ENCODE measurements at regions not wholly inside any gene's neighbourhood (a gene's known extent, or its start where the extent isn't known, plus 50 kb on each side); places are given as distances from the start of the nearest gene placed in this dataset.
"Not testable (repeated sequence)": the region's sequence is repeated elsewhere in the genome, so short reads cannot be mapped to it uniquely, and the experiment has no call there.

GRCh38 chr3:102353805-102354204 is 81.0 kb upstream of the ZPLD1 start:
- Histone ChIP-seq H3K36me3 (ENCODE audit: control insufficient read depth in 2 of 2, insufficient read depth in 1 of 2, low read length in 2 of 2) (no peaks in the 10 kb centered on the region), H3K4me3 (ENCODE audit: low read depth, low read length) (no peak overlapping the region), H3K27ac (ENCODE audit: extremely low read depth, low read depth, low read length) (no peak overlapping the region), H3K4me1 (ENCODE audit: control insufficient read depth, insufficient read depth, low read length) (no peaks in the 10 kb centered on the region), H3K9me3 (ENCODE audit: control insufficient read depth, insufficient read depth, low read depth, low read length) (no peaks in the 10 kb centered on the region)
- POLR2A ChIA-PET: no interaction called here
- TF ChIP-seq ZNF426 (tag by site-specific recombination; IDR thresholded peaks at IDR 0.05) (no peak), ZNF692 (tag by site-specific recombination; IDR thresholded peaks at IDR 0.05) (no peak)
- CTCF ChIA-PET: interaction anchor here (0.7 kb wide), 1 partner anchor 182 kb away, joined by 4 read pairs; no protein-coding TSS in a partner anchor

- ChIA-PET CTCF (no interaction called here), POLR2A (no interaction called here)
- TF ChIP-seq SETDB1 (IDR thresholded peaks at IDR 0.05; ENCODE audit: insufficient read length, low read length) (peak; percentile 27), SCRT2 (tag by site-specific recombination; IDR thresholded peaks at IDR 0.05) (0 out of 2 replicates have a peak, but pooled peaks have one; percentile 11), TCF7L2 (IDR thresholded peaks at IDR 0.05; ENCODE audit: borderline replicate concordance, low read depth, low read length) (no peak)
- Histone ChIP-seq H3K27ac (ENCODE audit: extremely low read depth, low read depth, low read length) (no peak overlapping the region), H3K9me3 (ENCODE audit: control insufficient read depth, insufficient read depth, low read depth, low read length) (no peaks in the 10 kb centered on the region), H3K36me3 (ENCODE audit: control insufficient read depth in 2 of 2, insufficient read depth in 1 of 2, low read length in 2 of 2) (no peaks in the 10 kb centered on the region), H3K4me1 (ENCODE audit: control insufficient read depth, insufficient read depth, low read length) (no peaks in the 10 kb centered on the region), H3K4me3 (ENCODE audit: low read depth, low read length) (no peak overlapping the region)
These were observed 79.8 kb upstream of the ZPLD1 start for GRCh38 chr3:102354818-102355515.

- Histone ChIP-seq H3K4me1 (ENCODE audit: control insufficient read depth, insufficient read depth, low read length) (no peaks in the 10 kb centered on the region), H3K27ac (ENCODE audit: extremely low read depth, low read depth, low read length) (no peak overlapping the region), H3K4me3 (ENCODE audit: low read depth, low read length) (no peak overlapping the region), H3K9me3 (ENCODE audit: control insufficient read depth, insufficient read depth, low read depth, low read length) (no peaks in the 10 kb centered on the region), H3K36me3 (ENCODE audit: control insufficient read depth in 2 of 2, insufficient read depth in 1 of 2, low read length in 2 of 2) (no peaks in the 10 kb centered on the region)
- TF ChIP-seq ZNF335 (tag by site-specific recombination; conservative IDR thresholded peaks at IDR 0.05): no peak
- TF ChIP-seq KLF1 (tag by site-specific recombination; IDR thresholded peaks at IDR 0.05): no peak
- no peak for TF ChIP-seq SETDB1 (IDR thresholded peaks at IDR 0.05; ENCODE audit: insufficient read length, low read length)
- TF ChIP-seq OVOL3 (tag by site-specific recombination; IDR thresholded peaks at IDR 0.05): no peak
- ChIA-PET CTCF (no interaction called here), POLR2A (no interaction called here)
These were observed 78.3 kb upstream of the ZPLD1 start for GRCh38 chr3:102356506-102356905.

GRCh38 chr3:102357313-102357712 is 77.5 kb upstream of the ZPLD1 start:
- CTCF ChIA-PET; H3K36me3 ChIP-seq (ENCODE audit: control insufficient read depth in 2 of 2, insufficient read depth in 1 of 2, low read length in 2 of 2); POLR2A ChIA-PET; H3K4me3 ChIP-seq (ENCODE audit: low read depth, low read length); H3K27ac ChIP-seq (ENCODE audit: extremely low read depth, low read depth, low read length); H3K9me3 ChIP-seq (ENCODE audit: control insufficient read depth, insufficient read depth, low read depth, low read length); H3K4me1 ChIP-seq (ENCODE audit: control insufficient read depth, insufficient read depth, low read length): not testable (repeated sequence)

GRCh38 chr3:102360183-102360860 is 74.5 kb upstream of the ZPLD1 start:
- Histone ChIP-seq H3K9me3 (ENCODE audit: control insufficient read depth, insufficient read depth, low read depth, low read length) (no peaks in the 10 kb centered on the region), H3K36me3 (ENCODE audit: control insufficient read depth in 2 of 2, insufficient read depth in 1 of 2, low read length in 2 of 2) (no peaks in the 10 kb centered on the region), H3K4me3 (ENCODE audit: low read depth, low read length) (no peak overlapping the region), H3K27ac (ENCODE audit: extremely low read depth, low read depth, low read length) (no peak overlapping the region), H3K4me1 (ENCODE audit: control insufficient read depth, insufficient read depth, low read length) (no peaks in the 10 kb centered on the region)
- CTCF ChIA-PET: interaction anchor here (0.5 kb wide), 1 partner anchor 16 kb away, joined by 5 read pairs; no protein-coding TSS in a partner anchor
- POLR2A ChIA-PET: no interaction called here
- no peak for TF ChIP-seq ZNF629 (tag by site-specific recombination; IDR thresholded peaks at IDR 0.05)
- TF ChIP-seq ZNF2 (tag by site-specific recombination; IDR thresholded peaks at IDR 0.05): no peak
- no peak for TF ChIP-seq ZNF184 (tag by site-specific recombination; IDR thresholded peaks at IDR 0.05)
- TF ChIP-seq PRDM10 (tag by site-specific recombination; IDR thresholded peaks at IDR 0.05): no peak
- TF ChIP-seq ZNF571 (tag by site-specific recombination; IDR thresholded peaks at IDR 0.05): no peak
- TF ChIP-seq TSHZ1 (tag by site-specific recombination; IDR thresholded peaks at IDR 0.05; ENCODE audit: borderline replicate concordance): no peak
- no peak for TF ChIP-seq ZNF416 (tag by site-specific recombination; IDR thresholded peaks at IDR 0.05)

Measured in HEK293 (cell line).